SIG-M5 (cell line): ENCODE measurements at regions not wholly inside any gene's neighbourhood (a gene's known extent, or its start where the extent isn't known, plus 50 kb on each side); places are given as distances from the start of the nearest gene placed in this dataset.

ENCODE experiments used
- DNase-seq: peaks from one replicate; lab custom pipeline; 2025; lab: John Stamatoyannopoulos, UW

GRCh38 chr7:25515633-25516275 lies 287.5 kb upstream of the NPVF start:
- DNase-seq, result no peak

- DNase-seq, result no peak
Observed at GRCh38 chr7:25517906-25518305, 289.6 kb upstream of the NPVF start.

- no peak for DNase-seq
Observed at GRCh38 chr7:25520017-25520416, 291.7 kb upstream of the NPVF start.

- DNase-seq, result no peak
Observed at GRCh38 chr7:25520516-25520915, 292.2 kb upstream of the NPVF start.

GRCh38 chr7:25521236-25521635 lies 292.9 kb upstream of the NPVF start:
- no peak for DNase-seq

- DNase-seq, result no peak
Observed at GRCh38 chr7:25522727-25523126, 294.4 kb upstream of the NPVF start.

GRCh38 chr7:25527665-25528170 lies 299.4 kb upstream of the NPVF start:
- no peak for DNase-seq

- no peak for DNase-seq
Observed at GRCh38 chr7:25529320-25529719, 301.0 kb upstream of the NPVF start.

- DNase-seq, result no peak
Observed at GRCh38 chr7:25536851-25537250, 308.6 kb upstream of the NPVF start.

GRCh38 chr7:25537662-25538375 lies 309.5 kb upstream of the NPVF start:
- DNase-seq, result no peak

- DNase-seq, result no peak
Observed at GRCh38 chr7:25541094-25541821, 313.0 kb upstream of the NPVF start.

GRCh38 chr7:25541877-25542276 lies 313.6 kb upstream of the NPVF start:
- no peak for DNase-seq

- no peak for DNase-seq
Observed at GRCh38 chr7:25543210-25543609, 314.9 kb upstream of the NPVF start.

- DNase-seq, result no peak
Observed at GRCh38 chr7:25543798-25544197, 315.5 kb upstream of the NPVF start.

- DNase-seq, result no peak
Observed at GRCh38 chr7:25544254-25544653, 316.0 kb upstream of the NPVF start.

GRCh38 chr7:25545124-25546008 lies 317.1 kb upstream of the NPVF start:
- DNase-seq, result no peak

- no peak for DNase-seq
Observed at GRCh38 chr7:25546306-25546705, 318.0 kb upstream of the NPVF start.

- DNase-seq, result no peak
Observed at GRCh38 chr7:25549271-25549921, 321.1 kb upstream of the NPVF start.

- no peak for DNase-seq
Observed at GRCh38 chr7:25550149-25550548, 321.9 kb upstream of the NPVF start.

- no peak for DNase-seq
Observed at GRCh38 chr7:25552998-25553397, 324.7 kb upstream of the NPVF start.

- DNase-seq, result no peak
Observed at GRCh38 chr7:25553580-25554291, 325.4 kb upstream of the NPVF start.
